Mucosa of descending colon (tissue), 3 donors: ENCODE measurements at regions not wholly inside any gene's neighbourhood (a gene's known extent, or its start where the extent isn't known, plus 50 kb on each side); places are given as distances from the start of the nearest gene placed in this dataset.
A peak's percentile ranks its signal among the peaks of the same experiment; 100 is the strongest.

ENCODE experiments used
- ATAC-seq: fragments of 200-7000 bp; cut with Tn5 transposase; one replicate; pipeline ENCODE4 v1.9.1; 2020; ENCODE audit warnings: mild to moderate bottlenecking, moderate library complexity
- DNase-seq, 3 donors: peaks; one replicate each; pipeline ENCODE4 v3.0.0-alpha.2; 2020
- H3K36me3 ChIP-seq: fragments of 200-600 bp; one replicate; pipeline ENCODE4 v1.8.0; 2021; ENCODE audit warnings: low read depth, mild to moderate bottlenecking
- H3K4me1 ChIP-seq: fragments of 200-600 bp; one replicate; pipeline ENCODE4 v1.8.0; 2021; ENCODE audit warnings: low read depth, mild to moderate bottlenecking
- H3K4me3 ChIP-seq: fragments of 200-600 bp; one replicate; pipeline ENCODE4 v1.8.0; 2021; ENCODE audit warnings: mild to moderate bottlenecking
- H3K9me3 ChIP-seq: fragments of 200-600 bp; one replicate; pipeline ENCODE4 v1.8.0; 2021; ENCODE audit warnings: mild to moderate bottlenecking
- CTCF ChIP-seq: fragments of 200-600 bp; IDR thresholded peaks from one replicate; pipeline ENCODE4 v1.8.0; 2022; ENCODE audit warnings: antibody characterized with exemption, mild to moderate bottlenecking
- intact Hi-C, 2 donors: fragments of 100-400 bp; cut with DNase I in 1 of 2; cut with micrococcal nuclease in 1 of 2; formaldehyde crosslinking; loops; one replicate each; pipeline versions ENCODE4 v1.11.0 to v1.11.1; 2022; cut with DNase I, micrococcal nuclease
- donor health status: DM: no; HTN: no; CAD: no; lungs with moderate emphysema.
- donor health status: DM: no; HTN: no; CAD: no.
- donor health status: DM: no; HTN: yes; CAD: no.

GRCh38 chr14:100423317-100424010 is 100.3 kb downstream of the SLC25A47 start:
- peaks cover 38% of the 10 kb centered on the region for H3K4me1 ChIP-seq
- no peak for TF ChIP-seq CTCF
- no peaks in the 10 kb centered on the region for H3K36me3 ChIP-seq
- intact Hi-C loops = no loop called here
- no peaks in the 10 kb centered on the region for H3K9me3 ChIP-seq
- no peak overlapping the region for H3K4me3 ChIP-seq
- no peak for ATAC-seq
- no peak for DNase-seq

GRCh38 chr14:100424504-100425428 is 101.6 kb downstream of the SLC25A47 start:
- intact Hi-C loops = no loop called here
- H3K9me3 ChIP-seq = no peaks in the 10 kb centered on the region
- ATAC-seq (peak; percentile 84), DNase-seq (peak in 2 of 3 donors; percentile 55 to 72)
- no peaks in the 10 kb centered on the region for H3K36me3 ChIP-seq
- H3K4me3 ChIP-seq = no peak overlapping the region
- H3K4me1 ChIP-seq = peaks cover 42% of the 10 kb centered on the region
- no peak for TF ChIP-seq CTCF

- Histone ChIP-seq H3K36me3 (no peaks in the 10 kb centered on the region), H3K4me3 (no peak overlapping the region), H3K4me1 (peaks cover 36% of the 10 kb centered on the region), H3K9me3 (no peaks in the 10 kb centered on the region)
- DNase-seq (no peak), ATAC-seq (no peak)
- no peak for TF ChIP-seq CTCF
- intact Hi-C loops = no loop called here
These were observed 102.3 kb downstream of the SLC25A47 start for GRCh38 chr14:100425429-100425827.

GRCh38 chr14:100426314-100426713 is 103.2 kb downstream of the SLC25A47 start:
- H3K9me3 ChIP-seq = no peaks in the 10 kb centered on the region
- ATAC-seq (no peak), DNase-seq (no peak)
- H3K4me3 ChIP-seq = no peak overlapping the region
- peaks cover 30% of the 10 kb centered on the region for H3K4me1 ChIP-seq
- no peak for TF ChIP-seq CTCF
- no peaks in the 10 kb centered on the region for H3K36me3 ChIP-seq
- intact Hi-C loops = no loop called here

GRCh38 chr14:100427166-100427565 is 104.0 kb downstream of the SLC25A47 start:
- Histone ChIP-seq H3K4me1 (peaks cover 25% of the 10 kb centered on the region), H3K9me3 (no peaks in the 10 kb centered on the region), H3K36me3 (no peaks in the 10 kb centered on the region), H3K4me3 (no peak overlapping the region)
- intact Hi-C loops = no loop called here
- TF ChIP-seq CTCF = no peak
- no peak for DNase-seq
- ATAC-seq = no peak
